Effector memory CD8-positive, alpha-beta T cell (primary cell): ENCODE measurements at regions not wholly inside any gene's neighbourhood (a gene's known extent, or its start where the extent isn't known, plus 50 kb on each side); places are given as distances from the start of the nearest gene placed in this dataset.

Experiments used
- ATAC-seq: fragments of 150-1000 bp; cut with Tn5 transposase; replicated peaks from 2 replicates; pipeline ENCODE4 v1.10.0; 2021; ENCODE audit warnings: mild to moderate bottlenecking, moderate library complexity
- DNase-seq, 3 experiments: peaks; one replicate each; pipeline ENCODE4 v3.0.0; 2021
- H3K27ac Mint-ChIP-seq, 2 donors: one replicate each; pipeline ENCODE4 v1.8.0; 2022; ENCODE audit warnings: mild to moderate bottlenecking in 2 of 2, mixed read lengths in 2 of 2, moderate library complexity in 2 of 2
- H3K27me3 Mint-ChIP-seq, 2 donors: one replicate each; pipeline ENCODE4 v1.8.0; 2022; ENCODE audit warnings: mixed read lengths in 2 of 2
- H3K36me3 Mint-ChIP-seq: one replicate; pipeline ENCODE4 v1.8.0; 2022; ENCODE audit warnings: mild to moderate bottlenecking, moderate library complexity, mixed read lengths; ENCODE audit not compliant: insufficient read depth
- H3K4me1 Mint-ChIP-seq, 2 donors: one replicate each; pipeline ENCODE4 v1.8.0; 2022; ENCODE audit warnings: low read depth in 2 of 2, mixed read lengths in 2 of 2
- H3K4me3 Mint-ChIP-seq, 2 donors: one replicate each; pipeline ENCODE4 v1.8.0; 2022; ENCODE audit warnings: mild to moderate bottlenecking in 2 of 2, mixed read lengths in 2 of 2, moderate library complexity in 2 of 2
- H3K9me3 Mint-ChIP-seq, 2 donors: one replicate each; pipeline ENCODE4 v1.8.0; 2022; ENCODE audit warnings: mixed read lengths in 2 of 2

GRCh38 chr4:128600996-128601871 lies 208.3 kb upstream of the JADE1 start:
- Mint-ChIP-seq H3K4me3 (no peak overlapping the region), H3K27me3 (peaks cover 16 to 56% of the 10 kb centered on the region in 2 donors), H3K36me3 (no peaks in the 10 kb centered on the region), H3K9me3 (no peaks in the 10 kb centered on the region), H3K27ac (no peak overlapping the region), H3K4me1 (peaks cover 0 to 4% of the 10 kb centered on the region in 2 donors)
- no peak for DNase-seq
- ATAC-seq: no peak

DNA sequence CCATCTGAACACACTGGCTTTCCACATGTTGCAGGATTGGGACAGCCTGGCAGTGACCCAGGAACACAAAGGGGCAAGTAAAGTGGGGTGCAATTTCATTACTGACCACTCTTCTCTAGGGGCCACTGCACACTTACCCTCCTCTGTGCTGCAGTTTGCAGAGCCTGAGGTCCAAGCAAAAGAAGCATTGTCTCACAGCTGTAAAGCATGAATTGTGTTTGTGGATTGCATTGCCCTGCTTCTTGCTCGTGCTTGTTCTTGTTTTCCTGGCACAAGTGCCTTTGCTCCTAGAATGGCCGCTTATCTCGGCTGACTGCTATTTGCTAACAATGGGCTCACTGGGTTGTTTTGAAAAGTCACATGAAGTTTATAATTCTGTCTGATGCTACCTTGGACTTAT lies 209.1 kb upstream of the JADE1 start:
- peaks cover 21 to 61% of the 10 kb centered on the region in 2 donors for H3K27me3 Mint-ChIP-seq
- no peak for ATAC-seq
- no peaks in the 10 kb centered on the region for H3K9me3 Mint-ChIP-seq
- DNase-seq: no peak
- H3K4me3 Mint-ChIP-seq: no peak overlapping the region
- peaks cover 0 to 4% of the 10 kb centered on the region in 2 donors for H3K4me1 Mint-ChIP-seq
- H3K27ac Mint-ChIP-seq: peak overlapping the region in 1 of 2 donors; percentile 44
- H3K36me3 Mint-ChIP-seq: no peaks in the 10 kb centered on the region

DNA sequence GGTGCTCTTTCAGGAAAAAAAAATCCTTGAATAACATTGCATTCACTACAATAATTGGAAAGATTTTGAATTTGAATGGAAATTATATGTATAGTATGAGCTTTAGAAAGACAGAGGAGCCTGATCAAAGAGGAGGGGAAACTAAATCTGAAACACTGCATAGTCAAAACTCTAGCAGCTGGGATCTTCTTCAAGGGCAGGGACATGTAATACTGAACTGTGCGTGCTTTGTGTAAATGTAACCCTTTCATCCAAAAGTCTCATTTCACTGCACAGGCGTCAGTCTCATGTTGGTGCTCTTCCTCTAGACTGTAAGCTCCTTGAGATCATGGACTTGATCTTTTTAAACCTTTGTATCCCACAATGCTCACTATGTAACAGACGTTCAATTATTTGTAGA lies 212.0 kb upstream of the JADE1 start:
- no peak overlapping the region for H3K27ac Mint-ChIP-seq
- peaks cover 21 to 48% of the 10 kb centered on the region in 2 donors for H3K27me3 Mint-ChIP-seq
- no peak for DNase-seq
- no peak overlapping the region for H3K4me3 Mint-ChIP-seq
- no peaks in the 10 kb centered on the region for H3K36me3 Mint-ChIP-seq
- ATAC-seq: no peak
- peaks cover 0 to 4% of the 10 kb centered on the region in 2 donors for H3K4me1 Mint-ChIP-seq
- no peaks in the 10 kb centered on the region for H3K9me3 Mint-ChIP-seq

GRCh38 chr4:128596853-128597252 lies 212.6 kb upstream of the JADE1 start:
- H3K4me1 Mint-ChIP-seq: peaks cover 0 to 4% of the 10 kb centered on the region in 2 donors
- DNase-seq: no peak
- H3K9me3 Mint-ChIP-seq: no peaks in the 10 kb centered on the region
- peaks cover 21 to 48% of the 10 kb centered on the region in 2 donors for H3K27me3 Mint-ChIP-seq
- H3K27ac Mint-ChIP-seq: no peak overlapping the region
- H3K36me3 Mint-ChIP-seq: no peaks in the 10 kb centered on the region
- ATAC-seq: no peak
- H3K4me3 Mint-ChIP-seq: no peak overlapping the region

GRCh38 chr4:128596115-128596514 lies 213.4 kb upstream of the JADE1 start:
- no peak for ATAC-seq
- Mint-ChIP-seq H3K27me3 (peaks cover 21 to 42% of the 10 kb centered on the region in 2 donors), H3K4me3 (no peak overlapping the region), H3K4me1 (peaks cover 0 to 4% of the 10 kb centered on the region in 2 donors), H3K27ac (no peak overlapping the region), H3K9me3 (no peaks in the 10 kb centered on the region), H3K36me3 (no peaks in the 10 kb centered on the region)
- DNase-seq: no peak

- DNase-seq (no peak), ATAC-seq (no peak)
- Mint-ChIP-seq H3K4me1 (no peaks in the 10 kb centered on the region), H3K9me3 (no peaks in the 10 kb centered on the region), H3K36me3 (no peaks in the 10 kb centered on the region), H3K27me3 (peaks cover 8% of the 10 kb centered on the region in 2 donors), H3K4me3 (peak overlapping the region in 1 of 2 donors; percentile 5), H3K27ac (peak overlapping the region in 1 of 2 donors; percentile 77)
Measured at GRCh38 chr4:128591482-128591881, 218.0 kb upstream of the JADE1 start.

GRCh38 chr4:128590773-128591172 lies 218.7 kb upstream of the JADE1 start:
- H3K27ac Mint-ChIP-seq: peak overlapping the region in 1 of 2 donors; percentile 77

GRCh38 chr4:128590034-128590740 lies 219.3 kb upstream of the JADE1 start:
- ATAC-seq: peak; percentile 41
- Mint-ChIP-seq H3K27me3 (no peaks in the 10 kb centered on the region), H3K27ac (peak overlapping the region in 1 of 2 donors; percentile 2), H3K9me3 (no peaks in the 10 kb centered on the region), H3K36me3 (no peaks in the 10 kb centered on the region), H3K4me3 (peak overlapping the region in 1 of 2 donors; percentile 55), H3K4me1 (no peaks in the 10 kb centered on the region)
- no peak for DNase-seq

More at GRCh38 chr4:128590773-128591172, 218.7 kb upstream of the JADE1 start:
- ATAC-seq: no peak
- H3K9me3 Mint-ChIP-seq: no peaks in the 10 kb centered on the region
- no peak for DNase-seq
- no peak overlapping the region for H3K4me3 Mint-ChIP-seq
- no peaks in the 10 kb centered on the region for H3K4me1 Mint-ChIP-seq
- peaks cover under 1% of the 10 kb centered on the region in 2 donors for H3K27me3 Mint-ChIP-seq
- H3K36me3 Mint-ChIP-seq: no peaks in the 10 kb centered on the region

- DNase-seq: no peak
- no peak for ATAC-seq
- Mint-ChIP-seq H3K27ac (peak overlapping the region in 1 of 2 donors; percentile 2), H3K27me3 (no peaks in the 10 kb centered on the region), H3K4me1 (no peaks in the 10 kb centered on the region), H3K4me3 (peak overlapping the region in 1 of 2 donors; percentile 55), H3K9me3 (no peaks in the 10 kb centered on the region), H3K36me3 (no peaks in the 10 kb centered on the region)
Measured at GRCh38 chr4:128589384-128589965, 220.0 kb upstream of the JADE1 start.

- no peaks in the 10 kb centered on the region for H3K9me3 Mint-ChIP-seq
- no peak overlapping the region for H3K4me3 Mint-ChIP-seq
- H3K27ac Mint-ChIP-seq: no peak overlapping the region
- DNase-seq (no peak), ATAC-seq (no peak)
- H3K4me1 Mint-ChIP-seq: no peaks in the 10 kb centered on the region
- H3K36me3 Mint-ChIP-seq: no peaks in the 10 kb centered on the region
- peaks cover 0 to 1% of the 10 kb centered on the region in 2 donors for H3K27me3 Mint-ChIP-seq
Measured at GRCh38 chr4:128587382-128587781, 222.1 kb upstream of the JADE1 start.

DNA sequence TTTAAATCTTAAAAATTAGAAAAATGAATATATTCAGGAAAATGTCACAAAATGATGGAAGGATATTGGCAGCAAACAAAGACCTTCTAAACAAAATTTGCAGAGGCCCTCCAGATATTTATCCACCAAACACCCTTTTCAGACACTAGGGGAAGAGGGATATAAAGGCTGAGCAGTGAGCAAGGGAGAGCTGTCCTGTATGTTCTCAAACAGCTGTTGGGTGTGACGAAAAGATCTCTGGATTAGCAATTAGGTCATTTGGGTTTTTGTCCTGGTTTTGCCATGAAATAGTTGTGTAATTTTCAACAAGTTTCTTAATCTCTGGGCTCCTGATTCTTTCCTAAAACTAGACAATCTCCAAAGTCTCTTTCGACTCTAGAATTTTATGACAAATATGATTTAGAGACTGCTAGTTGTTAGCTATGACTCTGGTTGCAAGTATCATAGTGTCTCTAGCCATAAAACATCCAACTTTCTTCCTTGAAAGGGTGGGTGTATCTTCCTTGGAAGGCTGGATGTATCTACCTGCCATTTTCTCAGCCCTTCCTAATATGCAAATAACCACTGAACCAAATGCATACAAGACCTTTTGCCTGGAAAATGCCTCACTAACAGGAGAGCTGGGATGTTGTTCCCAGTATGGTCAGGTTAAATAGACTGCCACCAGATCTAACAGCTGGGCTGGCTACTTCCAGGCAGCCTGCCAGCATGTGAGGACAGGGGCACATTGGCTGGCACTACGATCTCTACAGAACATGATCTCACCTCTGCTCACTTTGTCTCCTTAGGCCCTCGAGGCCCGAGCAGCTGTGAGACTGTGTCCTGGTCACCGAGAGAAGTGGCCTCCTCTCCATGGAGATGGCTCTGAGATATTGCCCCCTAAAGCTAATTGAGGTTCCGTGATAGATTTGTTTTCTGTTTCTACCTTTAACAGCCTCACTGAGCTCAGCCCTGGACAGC lies 225.5 kb upstream of the JADE1 start:
- Mint-ChIP-seq H3K4me1 (no peaks in the 10 kb centered on the region), H3K27me3 (peaks cover 0 to 12% of the 10 kb centered on the region in 2 donors), H3K9me3 (no peaks in the 10 kb centered on the region), H3K27ac (no peak overlapping the region), H3K36me3 (no peaks in the 10 kb centered on the region), H3K4me3 (no peak overlapping the region)
- DNase-seq (no peak), ATAC-seq (no peak)

- peaks cover 0 to 12% of the 10 kb centered on the region in 2 donors for H3K27me3 Mint-ChIP-seq
- no peak overlapping the region for H3K27ac Mint-ChIP-seq
- DNase-seq: no peak
- H3K9me3 Mint-ChIP-seq: no peaks in the 10 kb centered on the region
- no peaks in the 10 kb centered on the region for H3K4me1 Mint-ChIP-seq
- no peak overlapping the region for H3K4me3 Mint-ChIP-seq
- ATAC-seq: no peak
- no peaks in the 10 kb centered on the region for H3K36me3 Mint-ChIP-seq
Measured at GRCh38 chr4:128582427-128582870, 227.1 kb upstream of the JADE1 start.
